Endothelial cell of umbilical vein (primary cell): ENCODE measurements at regions not wholly inside any gene's neighbourhood (a gene's known extent, or its start where the extent isn't known, plus 50 kb on each side); places are given as distances from the start of the nearest gene placed in this dataset.

Experiments
- BruUV-seq: library from RNA; stranded (reverse); fragments of 400-500 nt; replicated peaks from 2 replicates; lab custom pipeline; 2021; lab: Mats Ljungman, UMichigan
- CTCF ChIA-PET: fragments of 300-600, 350-600 bp; sonication (Branson Sonifier 250); formaldehyde crosslinking; loops from one replicate; lab custom pipeline; 2021; ENCODE audit warnings: antibody characterized with exemption, inconsistent platforms; lab: Charles Lee
- POLR2A ChIA-PET: fragments of 300-600, 350-600 bp; sonication (Branson Sonifier 250); formaldehyde crosslinking; loops from one replicate; lab custom pipeline; 2021; ENCODE audit warnings: antibody characterized with exemption, inconsistent platforms; lab: Charles Lee
- DNase-seq: peaks from one replicate; pipeline ENCODE4 v3.0.0-alpha.2; 2011; ENCODE audit warnings: low read depth, low spot score
- FAIRE-seq: peaks from 2 replicates; lab custom pipeline; 2011; peaks lifted over from hg19 to GRCh38; lab: Jason Lieb, UNC
- H2AFZ ChIP-seq: 2 replicates; pipeline ENCODE4 v1.6.0; 2012; ENCODE audit warnings: low read depth, low read length, control low read depth, inconsistent platforms
- H3K27ac ChIP-seq: 2 replicates; pipeline ENCODE4 v1.5.1; 2011; ENCODE audit warnings: low read depth, mild to moderate bottlenecking, control low read depth, low read length, moderate library complexity; ENCODE audit not compliant: insufficient read depth
- H3K27me3 ChIP-seq, 2 experiments: 2 replicates each; pipeline versions ENCODE4 v1.6.0 to v1.6.1; 2011; ENCODE audit warnings: low read length in 2 of 2, mixed read lengths in 1 of 2; ENCODE audit not compliant: control insufficient read depth in 2 of 2, insufficient read depth in 2 of 2
- H3K36me3 ChIP-seq, 2 experiments: 2 replicates in 1 of 2; 3 replicates in 1 of 2; pipeline ENCODE4 v1.5.1; 2011; ENCODE audit warnings: low read length in 2 of 2, mild to moderate bottlenecking in 1 of 2, moderate library complexity in 1 of 2; ENCODE audit not compliant: control insufficient read depth in 2 of 2, insufficient read depth in 2 of 2; ENCODE audit errors: extremely low read depth in 1 of 2
- H3K4me1 ChIP-seq: 3 replicates; pipeline ENCODE4 v1.5.1; 2011; ENCODE audit warnings: mild to moderate bottlenecking, low read length; ENCODE audit not compliant: control insufficient read depth, insufficient read depth; ENCODE audit errors: extremely low read depth
- H3K4me2 ChIP-seq: 2 replicates; pipeline ENCODE4 v1.6.1; 2011; ENCODE audit warnings: low read length, control low read depth, mixed read lengths; ENCODE audit not compliant: insufficient read depth
- H3K4me3 ChIP-seq, 3 experiments: fragments of 200-600 bp in 1 of 3; sonication (generic), shearing (Covaris generic) in 1 of 3; replicated peaks in 1 of 3; 2 replicates each; pipeline ENCODE4 v1.5.1; 2011 to 2016; ENCODE audit warnings: control low read depth in 3 of 3, low read length in 3 of 3, mild to moderate bottlenecking in 2 of 3, inconsistent platforms in 1 of 3, low read depth in 1 of 3, moderate library complexity in 1 of 3; ENCODE audit not compliant: insufficient read depth in 1 of 3
- H3K79me2 ChIP-seq: 2 replicates; pipeline ENCODE4 v1.6.0; 2012; ENCODE audit warnings: low read length, inconsistent platforms; ENCODE audit not compliant: control insufficient read depth, insufficient read depth
- H3K9ac ChIP-seq: replicated peaks from 2 replicates; pipeline ENCODE3; 2011; ENCODE audit warnings: low read length, control low read depth; ENCODE audit not compliant: insufficient read depth; ENCODE audit errors: extremely low read depth
- H3K9me1 ChIP-seq: replicated peaks from 3 replicates; pipeline ENCODE4 v1.6.0; 2011; ENCODE audit warnings: mild to moderate bottlenecking, low read length; ENCODE audit not compliant: control insufficient read depth, insufficient read depth; ENCODE audit errors: extremely low read depth
- H3K9me3 ChIP-seq: replicated peaks from 2 replicates; pipeline ENCODE4 v1.5.1; 2012; ENCODE audit warnings: low read length, inconsistent platforms; ENCODE audit not compliant: control insufficient read depth, insufficient read depth
- H4K20me1 ChIP-seq: replicated peaks from 2 replicates; pipeline ENCODE3; 2011; ENCODE audit warnings: mild to moderate bottlenecking, low read length; ENCODE audit not compliant: control insufficient read depth, insufficient read depth; ENCODE audit errors: extremely low read depth
- EZH2 ChIP-seq: IDR thresholded peaks from 2 replicates; pipeline ENCODE4 v1.6.1; 2012; ENCODE audit warnings: borderline replicate concordance, low read depth, mild to moderate bottlenecking, moderate library complexity, low read length, inconsistent platforms; ENCODE audit not compliant: severe bottlenecking
- FOS ChIP-seq: IDR thresholded peaks from 2 replicates; pipeline ENCODE4 v1.6.1; 2011; ENCODE audit warnings: mild to moderate bottlenecking, low read length, moderate library complexity, borderline replicate concordance; ENCODE audit not compliant: insufficient read depth
- GATA2 ChIP-seq: IDR thresholded peaks from 2 replicates; pipeline ENCODE4 v1.7.0; 2011; ENCODE audit warnings: low read depth, mild to moderate bottlenecking, moderate library complexity, mixed read lengths, low read length; ENCODE audit not compliant: insufficient read length, insufficient read depth
- JUN ChIP-seq: IDR thresholded peaks from 2 replicates; pipeline ENCODE4 v1.6.1; 2011; ENCODE audit warnings: borderline replicate concordance, low read depth; ENCODE audit not compliant: insufficient read length, insufficient read depth
- MYC ChIP-seq: IDR thresholded peaks from one replicate; pipeline ENCODE4 v1.6.1; 2011; ENCODE audit warnings: mild to moderate bottlenecking, low read depth, low read length
- POLR2A ChIP-seq: IDR thresholded peaks from 2 replicates; pipeline ENCODE4 v1.6.1; 2012; ENCODE audit warnings: low read depth, mild to moderate bottlenecking, control low read depth, low read length
- POLR2AphosphoS5 ChIP-seq: IDR thresholded peaks from 2 replicates; pipeline ENCODE4 v1.6.1; 2012; ENCODE audit warnings: low read depth, mild to moderate bottlenecking, control low read depth, low read length, moderate library complexity; ENCODE audit not compliant: insufficient read depth
- dilution Hi-C: fragments of 300-500 bp; cut with MboI; formaldehyde crosslinking; loops from one replicate; pipeline ENCODE4 v1.15.0; 2019; ENCODE audit warnings: low sequenced_read_pairs; ENCODE audit not compliant: extremely low pct_ligation_motif_present
- intact Hi-C: fragments of 100-400 bp; cut with micrococcal nuclease; formaldehyde crosslinking; loops from one replicate; pipeline ENCODE4 v1.10.0; 2022
- TF ChIP-seq, protein P1 (sequence below), 2 donors: IDR thresholded peaks; 1 replicate in 1 of 2; 2 replicates in 1 of 2; pipeline ENCODE4 v1.5.1; 2011; ENCODE audit warnings: low read length in 2 of 2, mild to moderate bottlenecking in 2 of 2, moderate library complexity in 2 of 2, control low read depth in 1 of 2, inconsistent platforms in 1 of 2, low read depth in 1 of 2; ENCODE audit not compliant: insufficient read depth in 1 of 2; ENCODE audit errors: extremely low read depth in 1 of 2
- TF ChIP-seq, protein P2 (sequence below): IDR thresholded peaks from 2 replicates; pipeline ENCODE4 v1.6.1; 2011; ENCODE audit not compliant: insufficient read depth, insufficient read length

DNA sequence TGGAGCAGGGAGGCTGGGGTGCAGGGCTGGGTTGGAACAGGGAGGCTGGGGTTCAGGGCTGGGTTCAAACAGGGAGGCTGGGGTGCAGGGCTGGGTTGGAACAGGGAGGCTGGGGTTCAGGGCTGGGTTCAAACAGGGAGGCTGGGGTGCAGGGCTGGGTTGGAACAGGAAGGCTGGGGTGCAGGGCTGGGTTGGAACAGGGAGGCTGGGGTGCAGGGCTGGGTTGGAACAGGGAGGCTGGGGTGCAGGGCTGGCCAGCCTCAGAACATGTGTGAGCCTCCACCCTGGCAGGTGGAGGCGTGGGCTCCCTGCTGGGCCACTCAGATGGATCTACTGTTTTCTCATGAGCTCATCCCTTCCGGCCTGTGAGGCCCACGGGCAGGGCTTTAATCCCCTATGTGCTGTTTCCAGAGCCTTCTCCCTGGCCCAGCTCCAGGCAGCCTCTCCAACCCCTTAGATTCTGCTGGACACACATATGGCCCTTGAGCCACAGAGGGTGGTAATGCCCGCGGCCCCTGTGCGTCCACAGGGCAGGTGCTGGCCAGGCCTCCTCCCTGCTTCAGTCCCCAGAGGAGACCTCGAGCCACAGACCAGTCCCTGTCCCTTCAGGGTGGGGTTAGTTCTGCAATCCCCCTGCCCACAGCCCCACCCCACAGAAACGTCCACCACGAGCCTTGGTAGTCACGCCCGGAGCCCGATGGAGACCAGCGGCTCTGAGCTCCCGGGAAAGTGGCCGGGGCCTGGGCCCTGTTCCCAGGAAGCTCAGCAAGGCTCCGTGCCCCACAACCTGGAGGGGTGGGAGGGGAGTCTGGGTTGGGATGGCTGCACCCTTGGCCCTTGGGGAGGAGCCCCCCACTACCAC lies 197.9 kb downstream of the BRD1 start:
- no peaks in the 10 kb centered on the region for H3K27me3 ChIP-seq
- dilution Hi-C loops (no loop called here), intact Hi-C loops (loop anchor here (2.0 kb wide), 1 partner anchor 37 kb away; no protein-coding TSS in a partner anchor)
- H4K20me1 ChIP-seq: no peaks in the 10 kb centered on the region
- H3K4me2 ChIP-seq: no peak overlapping the region
- peaks cover 5% of the 10 kb centered on the region for H3K4me1 ChIP-seq
- no peaks in the 10 kb centered on the region for H3K79me2 ChIP-seq
- H2AFZ ChIP-seq: no peak overlapping the region
- no peak for FAIRE-seq
- no peak overlapping the region for H3K4me3 ChIP-seq
- no peaks in the 10 kb centered on the region for H3K36me3 ChIP-seq
- H3K9ac ChIP-seq: no peak overlapping the region
- no peaks in the 10 kb centered on the region for H3K9me1 ChIP-seq
- H3K27ac ChIP-seq: no peak overlapping the region
- no peaks in the 10 kb centered on the region for H3K9me3 ChIP-seq
- no peak for DNase-seq
- CTCF ChIA-PET: interaction anchor here (1.0 to 1.3 kb wide), 2 partner anchors 13 to 72 kb away, joined by 3 read pairs; no protein-coding TSS in a partner anchor
- POLR2A ChIA-PET: no interaction called here
- BruUV-seq: no TSS peak
- TF ChIP-seq GATA2: no peak

DNA sequence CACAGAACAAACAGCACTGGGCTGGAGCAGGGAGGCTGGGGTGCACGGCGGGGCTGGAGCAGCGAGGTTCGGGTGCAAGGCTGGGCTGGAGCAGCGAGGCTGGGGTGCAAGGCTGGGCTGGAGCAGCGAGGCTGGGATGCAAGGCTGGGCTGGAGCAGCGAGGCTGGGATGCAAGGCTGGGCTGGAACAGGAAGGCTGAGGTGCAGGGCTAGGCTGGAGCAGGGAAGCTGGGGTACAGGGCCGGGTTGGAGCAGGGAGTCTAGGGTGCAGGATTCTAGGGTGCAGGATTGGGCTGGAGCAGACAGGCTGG lies 198.5 kb downstream of the BRD1 start:
- intact Hi-C loops: no loop called here
- dilution Hi-C loops: no loop called here
- no peak overlapping the region for H2AFZ ChIP-seq
- BruUV-seq: no TSS peak
- no peak for DNase-seq
- POLR2A ChIA-PET: no interaction called here
- H3K4me1 ChIP-seq: peaks cover 5% of the 10 kb centered on the region
- FAIRE-seq: no peak
- H3K4me3 ChIP-seq: no peak overlapping the region
- no peaks in the 10 kb centered on the region for H3K79me2 ChIP-seq
- H3K9me1 ChIP-seq: no peaks in the 10 kb centered on the region
- H4K20me1 ChIP-seq: no peaks in the 10 kb centered on the region
- TF ChIP-seq FOS (no peak), MYC (no peak), JUN (no peak), GATA2 (no peak), POLR2AphosphoS5 (no peak), POLR2A (no peak), EZH2 (no peak)
- TF ChIP-seq, protein P1, sequence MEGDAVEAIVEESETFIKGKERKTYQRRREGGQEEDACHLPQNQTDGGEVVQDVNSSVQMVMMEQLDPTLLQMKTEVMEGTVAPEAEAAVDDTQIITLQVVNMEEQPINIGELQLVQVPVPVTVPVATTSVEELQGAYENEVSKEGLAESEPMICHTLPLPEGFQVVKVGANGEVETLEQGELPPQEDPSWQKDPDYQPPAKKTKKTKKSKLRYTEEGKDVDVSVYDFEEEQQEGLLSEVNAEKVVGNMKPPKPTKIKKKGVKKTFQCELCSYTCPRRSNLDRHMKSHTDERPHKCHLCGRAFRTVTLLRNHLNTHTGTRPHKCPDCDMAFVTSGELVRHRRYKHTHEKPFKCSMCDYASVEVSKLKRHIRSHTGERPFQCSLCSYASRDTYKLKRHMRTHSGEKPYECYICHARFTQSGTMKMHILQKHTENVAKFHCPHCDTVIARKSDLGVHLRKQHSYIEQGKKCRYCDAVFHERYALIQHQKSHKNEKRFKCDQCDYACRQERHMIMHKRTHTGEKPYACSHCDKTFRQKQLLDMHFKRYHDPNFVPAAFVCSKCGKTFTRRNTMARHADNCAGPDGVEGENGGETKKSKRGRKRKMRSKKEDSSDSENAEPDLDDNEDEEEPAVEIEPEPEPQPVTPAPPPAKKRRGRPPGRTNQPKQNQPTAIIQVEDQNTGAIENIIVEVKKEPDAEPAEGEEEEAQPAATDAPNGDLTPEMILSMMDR (IDR thresholded peaks at IDR 0.05; ENCODE audit: extremely low read depth in 1 of 2, insufficient read depth in 1 of 2, low read depth in 1 of 2, low read length in 2 of 2): no peak
- TF ChIP-seq, protein P2, sequence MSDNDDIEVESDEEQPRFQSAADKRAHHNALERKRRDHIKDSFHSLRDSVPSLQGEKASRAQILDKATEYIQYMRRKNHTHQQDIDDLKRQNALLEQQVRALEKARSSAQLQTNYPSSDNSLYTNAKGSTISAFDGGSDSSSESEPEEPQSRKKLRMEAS: no peak
- H3K9ac ChIP-seq: no peak overlapping the region
- no peak overlapping the region for H3K4me2 ChIP-seq
- no peak overlapping the region for H3K27ac ChIP-seq
- CTCF ChIA-PET: no interaction called here
- no peaks in the 10 kb centered on the region for H3K36me3 ChIP-seq
- H3K27me3 ChIP-seq: no peaks in the 10 kb centered on the region
- H3K9me3 ChIP-seq: no peaks in the 10 kb centered on the region
